Activated naive CD8-positive, alpha-beta T cell treated with anti-CD3 and anti-CD28 coated beads, Interleukin-2, amount 50 U/mL, for 16 hours (primary cell): ENCODE measurements at regions not wholly inside any gene's neighbourhood (a gene's known extent, or its start where the extent isn't known, plus 50 kb on each side); places are given as distances from the start of the nearest gene placed in this dataset.

ENCODE experiments used
- DNase-seq: peaks from one replicate; pipeline ENCODE4 v3.0.0-alpha.2; 2020; ENCODE audit warnings: low read depth, low spot score

- DNase-seq: no peak
Observed at GRCh38 chr2:136215908-136216472, 98.0 kb upstream of the CXCR4 start.

GRCh38 chr2:136215449-136215848, 97.5 kb upstream of the CXCR4 start:
- no peak for DNase-seq

GRCh38 chr2:136214307-136215200, 96.6 kb upstream of the CXCR4 start:
- no peak for DNase-seq

- DNase-seq: no peak
Observed at GRCh38 chr2:136213836-136214235, 95.9 kb upstream of the CXCR4 start.

GRCh38 chr2:136212426-136213378, 94.8 kb upstream of the CXCR4 start:
- no peak for DNase-seq

GRCh38 chr2:136211701-136212100, 93.8 kb upstream of the CXCR4 start:
- no peak for DNase-seq

- no peak for DNase-seq
Observed at GRCh38 chr2:136210822-136211221, 92.9 kb upstream of the CXCR4 start.

- no peak for DNase-seq
Observed at GRCh38 chr2:136210455-136210805, 92.5 kb upstream of the CXCR4 start.

GRCh38 chr2:136209561-136210454, 91.9 kb upstream of the CXCR4 start:
- no peak for DNase-seq

- DNase-seq: no peak
Observed at GRCh38 chr2:136208682-136209420, 90.9 kb upstream of the CXCR4 start.

- DNase-seq: no peak
Observed at GRCh38 chr2:136207665-136208064, 89.7 kb upstream of the CXCR4 start.

- DNase-seq: no peak
Observed at GRCh38 chr2:136207030-136207623, 89.2 kb upstream of the CXCR4 start.

GRCh38 chr2:136206613-136207012, 88.7 kb upstream of the CXCR4 start:
- no peak for DNase-seq

GRCh38 chr2:136205615-136206014, 87.7 kb upstream of the CXCR4 start:
- no peak for DNase-seq

- DNase-seq: no peak
Observed at GRCh38 chr2:136204971-136205370, 87.0 kb upstream of the CXCR4 start.

- no peak for DNase-seq
Observed at GRCh38 chr2:136195226-136195625, 77.3 kb upstream of the CXCR4 start.

- DNase-seq: no peak
Observed at GRCh38 chr2:136191041-136191440, 73.1 kb upstream of the CXCR4 start.

GRCh38 chr2:136189221-136189782, 71.4 kb upstream of the CXCR4 start:
- no peak for DNase-seq

- DNase-seq: no peak
Observed at GRCh38 chr2:136188086-136188485, 70.1 kb upstream of the CXCR4 start.
